Pons (tissue), 1 donor: ENCODE measurements at regions not wholly inside any gene's neighbourhood (a gene's known extent, or its start where the extent isn't known, plus 50 kb on each side); places are given as distances from the start of the nearest gene placed in this dataset.
A peak's percentile ranks its signal among the peaks of the same experiment; 100 is the strongest.

Experiments used
- DNase-seq: peaks from one replicate; pipeline ENCODE4 v3.0.0-alpha.2; 2016; ENCODE audit warnings: low spot score

- peak; percentile 37 for DNase-seq
Observed at GRCh38 chr6:98546376-98546775, 288.0 kb upstream of the POU3F2 start.

- DNase-seq = no peak
Observed at GRCh38 chr6:98547151-98547550, 287.2 kb upstream of the POU3F2 start.

- DNase-seq = peak; percentile 62
Observed at GRCh38 chr6:98547634-98548033, 286.7 kb upstream of the POU3F2 start.

GRCh38 chr6:98548301-98548700 is 286.1 kb upstream of the POU3F2 start:
- DNase-seq = no peak

- no peak for DNase-seq
Observed at GRCh38 chr6:98560418-98560817, 274.0 kb upstream of the POU3F2 start.

GRCh38 chr6:98560841-98561240 is 273.5 kb upstream of the POU3F2 start:
- DNase-seq = no peak

- DNase-seq = peak; percentile 95
Observed at GRCh38 chr6:98566126-98566525, 268.2 kb upstream of the POU3F2 start.

- DNase-seq = no peak
Observed at GRCh38 chr6:98572579-98572978, 261.8 kb upstream of the POU3F2 start.

- DNase-seq = peak; percentile 91
Observed at GRCh38 chr6:98574984-98575383, 259.4 kb upstream of the POU3F2 start.

GRCh38 chr6:98576791-98577190 is 257.6 kb upstream of the POU3F2 start:
- peak; percentile 38 for DNase-seq

GRCh38 chr6:98578016-98578415 is 256.4 kb upstream of the POU3F2 start:
- DNase-seq = no peak

- DNase-seq = no peak
Observed at GRCh38 chr6:98579079-98579478, 255.3 kb upstream of the POU3F2 start.

- no peak for DNase-seq
Observed at GRCh38 chr6:98579941-98580340, 254.4 kb upstream of the POU3F2 start.

GRCh38 chr6:98581705-98582104 is 252.7 kb upstream of the POU3F2 start:
- no peak for DNase-seq

- DNase-seq = no peak
Observed at GRCh38 chr6:98583506-98583905, 250.9 kb upstream of the POU3F2 start.

GRCh38 chr6:98586163-98586562 is 248.2 kb upstream of the POU3F2 start:
- no peak for DNase-seq

- no peak for DNase-seq
Observed at GRCh38 chr6:98587555-98587954, 246.8 kb upstream of the POU3F2 start.

- no peak for DNase-seq
Observed at GRCh38 chr6:98589536-98589935, 244.8 kb upstream of the POU3F2 start.

- no peak for DNase-seq
Observed at GRCh38 chr6:98590136-98590681, 244.2 kb upstream of the POU3F2 start.

GRCh38 chr6:98590997-98591396 is 243.4 kb upstream of the POU3F2 start:
- DNase-seq = no peak

- DNase-seq = no peak
Observed at GRCh38 chr6:98593676-98594075, 240.7 kb upstream of the POU3F2 start.

- DNase-seq = no peak
Observed at GRCh38 chr6:98601716-98602115, 232.7 kb upstream of the POU3F2 start.

- no peak for DNase-seq
Observed at GRCh38 chr6:98605705-98606104, 228.7 kb upstream of the POU3F2 start.

GRCh38 chr6:98627129-98627775 is 207.1 kb upstream of the POU3F2 start:
- peak; percentile 57 for DNase-seq
